HCT116 (cell line): ENCODE measurements at regions not wholly inside any gene's neighbourhood (a gene's known extent, or its start where the extent isn't known, plus 50 kb on each side); places are given as distances from the start of the nearest gene placed in this dataset.

Experiments
- ATAC-seq: fragments of 200-7000 bp; cut with Tn5 transposase; 2 replicates; pipeline ENCODE4 v1.9.1; 2020; ENCODE audit warnings: mild to moderate bottlenecking, moderate library complexity
- BruUV-seq: library from RNA; stranded (reverse); fragments of 400-500 nt; replicated peaks from 2 replicates; lab custom pipeline; 2021; lab: Mats Ljungman, UMichigan
- CTCF ChIA-PET: fragments of 300-600 bp; sonication (Branson Sonifier 250); formaldehyde crosslinking; loops from one replicate; lab custom pipeline; 2021; ENCODE audit warnings: antibody characterized with exemption; lab: Charles Lee
- POLR2A ChIA-PET: fragments of 300-600, 350-600 bp; sonication (Branson Sonifier 250); formaldehyde crosslinking; loops from one replicate; lab custom pipeline; 2021; ENCODE audit warnings: antibody characterized with exemption; lab: Charles Lee
- RAD21 ChIA-PET, 2 experiments: fragments of 300-600 bp; sonication (Branson Sonifier 250); formaldehyde crosslinking; loops; one replicate each; lab custom pipeline; 2023; ENCODE audit warnings: low total read pairs in 2 of 2; ENCODE audit not compliant: uncharacterized antibody in 2 of 2, unreplicated experiment in 2 of 2, low non-redundant PET in 1 of 2; lab: Charles Lee
- DNase-seq: peaks from one replicate; pipeline ENCODE4 v3.0.0-alpha.2; 2010; ENCODE audit warnings: low read depth, low spot score
- H2AFZ ChIP-seq: fragments of 200-600 bp; shearing (Covaris generic), sonication (generic); 2 replicates; pipeline ENCODE4 v1.6.1; 2017; ENCODE audit warnings: low read depth, mixed run types, mixed read lengths, antibody characterized with exemption, low read length; ENCODE audit not compliant: poor library complexity, severe bottlenecking
- H3K27ac ChIP-seq: 2 replicates; pipeline ENCODE4 v1.5.1; 2012; ENCODE audit warnings: low read depth, low read length
- H3K27me3 ChIP-seq: fragments of 200-600 bp; sonication (generic); 2 replicates; pipeline ENCODE4 v1.6.1; 2016; ENCODE audit warnings: mixed run types, low read length, mixed read lengths; ENCODE audit not compliant: insufficient read depth
- H3K36me3 ChIP-seq, 2 experiments: fragments of 200-500 bp in 1 of 2; fragments of 200-600 bp in 1 of 2; sonication (Bioruptor generic) in 1 of 2; sonication (generic) in 1 of 2; 2 replicates each; pipeline versions ENCODE4 v1.5.1 to v1.6.1; 2014 to 2016; ENCODE audit warnings: low read length in 2 of 2, inconsistent platforms in 1 of 2, mixed read lengths in 1 of 2, mixed run types in 1 of 2; ENCODE audit not compliant: insufficient read depth in 2 of 2, control insufficient read depth in 1 of 2
- H3K4me1 ChIP-seq, 2 experiments: fragments of 200-600 bp in 1 of 2; sonication (generic) in 1 of 2; 2 replicates each; pipeline versions ENCODE4 v1.5.1 to v1.6.1; 2012 to 2017; ENCODE audit warnings: low read length in 2 of 2, inconsistent platforms in 1 of 2, mild to moderate bottlenecking in 1 of 2, mixed read lengths in 1 of 2, mixed run types in 1 of 2, moderate library complexity in 1 of 2; ENCODE audit not compliant: insufficient read depth in 2 of 2, control insufficient read depth in 1 of 2
- H3K4me2 ChIP-seq: fragments of 200-600 bp; sonication (generic); 2 replicates; pipeline ENCODE4 v1.6.1; 2017; ENCODE audit warnings: mixed run types, low read length, mixed read lengths
- H3K4me3 ChIP-seq, 2 experiments: fragments of 200-600 bp in 1 of 2; sonication (generic) in 1 of 2; replicated peaks in 1 of 2; 2 replicates each; pipeline ENCODE4 v1.5.1; 2011 to 2016; ENCODE audit warnings: low read length in 2 of 2, control low read depth in 1 of 2, low read depth in 1 of 2, mild to moderate bottlenecking in 1 of 2, mixed read lengths in 1 of 2, mixed run types in 1 of 2
- H3K79me2 ChIP-seq: fragments of 200-600 bp; sonication (generic); 2 replicates; pipeline ENCODE4 v1.6.1; 2017; ENCODE audit warnings: mild to moderate bottlenecking, mixed run types, low read length, moderate library complexity, mixed read lengths; ENCODE audit not compliant: insufficient read depth
- H3K9ac ChIP-seq: fragments of 200-600 bp; sonication (generic); 2 replicates; pipeline ENCODE4 v1.6.1; 2016; ENCODE audit warnings: low read length, mixed read lengths
- H3K9me2 ChIP-seq: fragments of 200-600 bp; sonication (generic), shearing (Covaris generic); 2 replicates; pipeline ENCODE4 v1.6.1; 2017; ENCODE audit warnings: mixed run types, mild to moderate bottlenecking, moderate library complexity; ENCODE audit not compliant: insufficient read depth
- H3K9me3 ChIP-seq, 2 experiments: fragments of 200-500 bp in 1 of 2; fragments of 200-600 bp in 1 of 2; sonication (Bioruptor generic) in 1 of 2; sonication (generic) in 1 of 2; 2 replicates each; pipeline ENCODE4 v1.6.1; 2014 to 2017; ENCODE audit warnings: low read length in 2 of 2, mixed read lengths in 2 of 2, inconsistent platforms in 1 of 2, low read depth in 1 of 2, mild to moderate bottlenecking in 1 of 2, mixed run types in 1 of 2, moderate library complexity in 1 of 2; ENCODE audit not compliant: control insufficient read depth in 1 of 2, insufficient read depth in 1 of 2
- H4K20me1 ChIP-seq: fragments of 200-600 bp; sonication (generic), shearing (Covaris generic); 2 replicates; pipeline ENCODE4 v1.6.1; 2017; ENCODE audit warnings: mixed run types, mild to moderate bottlenecking, moderate library complexity; ENCODE audit not compliant: insufficient read depth
- CBX3 ChIP-seq: IDR thresholded peaks from 2 replicates; pipeline ENCODE4 v1.6.1; 2012; ENCODE audit warnings: low read depth
- EGR1 ChIP-seq: IDR thresholded peaks from 2 replicates; pipeline ENCODE4 v1.6.1; 2012; ENCODE audit warnings: low read depth
- ELF1 ChIP-seq: IDR thresholded peaks from 2 replicates; pipeline ENCODE4 v1.6.1; 2012; ENCODE audit warnings: low read depth, borderline replicate concordance
- EZH2 ChIP-seq: fragments of 200-600 bp; sonication (generic); IDR thresholded peaks from 2 replicates; pipeline ENCODE4 v1.6.1; 2017; ENCODE audit warnings: antibody characterized with exemption, mixed run types
- FOSL1 ChIP-seq: IDR thresholded peaks from 2 replicates; pipeline ENCODE4 v1.6.1; 2012; ENCODE audit warnings: low read depth
- RAD21 ChIP-seq: IDR thresholded peaks from 2 replicates; pipeline ENCODE4 v1.6.1; 2012; ENCODE audit warnings: low read depth, mild to moderate bottlenecking
- YY1 ChIP-seq: IDR thresholded peaks from 2 replicates; pipeline ENCODE4 v1.6.1; 2011; ENCODE audit warnings: low read length, low read depth, moderate library complexity, mild to moderate bottlenecking; ENCODE audit not compliant: insufficient replicate concordance; ENCODE audit errors: extremely low read depth
- ZFX ChIP-seq: fragments of 450-650 bp; IDR thresholded peaks from 2 replicates; pipeline ENCODE4 v1.6.1; 2017
- ZNF274 ChIP-seq: fragments of 200-500 bp; sonication (Bioruptor generic); IDR thresholded peaks from 2 replicates; pipeline ENCODE4 v1.6.1; 2014; ENCODE audit warnings: mild to moderate bottlenecking, low read depth, low read length, inconsistent platforms
- intact Hi-C: fragments of 100-400 bp; cut with micrococcal nuclease; formaldehyde crosslinking; loops from 2 replicates; pipeline ENCODE4 v1.10.0; 2022
- TF ChIP-seq, protein P1 (sequence below): IDR thresholded peaks from 2 replicates; pipeline ENCODE4 v1.6.1; 2011; ENCODE audit warnings: mild to moderate bottlenecking, low read length, moderate library complexity; ENCODE audit not compliant: insufficient replicate concordance; ENCODE audit errors: extremely low read depth

DNA sequence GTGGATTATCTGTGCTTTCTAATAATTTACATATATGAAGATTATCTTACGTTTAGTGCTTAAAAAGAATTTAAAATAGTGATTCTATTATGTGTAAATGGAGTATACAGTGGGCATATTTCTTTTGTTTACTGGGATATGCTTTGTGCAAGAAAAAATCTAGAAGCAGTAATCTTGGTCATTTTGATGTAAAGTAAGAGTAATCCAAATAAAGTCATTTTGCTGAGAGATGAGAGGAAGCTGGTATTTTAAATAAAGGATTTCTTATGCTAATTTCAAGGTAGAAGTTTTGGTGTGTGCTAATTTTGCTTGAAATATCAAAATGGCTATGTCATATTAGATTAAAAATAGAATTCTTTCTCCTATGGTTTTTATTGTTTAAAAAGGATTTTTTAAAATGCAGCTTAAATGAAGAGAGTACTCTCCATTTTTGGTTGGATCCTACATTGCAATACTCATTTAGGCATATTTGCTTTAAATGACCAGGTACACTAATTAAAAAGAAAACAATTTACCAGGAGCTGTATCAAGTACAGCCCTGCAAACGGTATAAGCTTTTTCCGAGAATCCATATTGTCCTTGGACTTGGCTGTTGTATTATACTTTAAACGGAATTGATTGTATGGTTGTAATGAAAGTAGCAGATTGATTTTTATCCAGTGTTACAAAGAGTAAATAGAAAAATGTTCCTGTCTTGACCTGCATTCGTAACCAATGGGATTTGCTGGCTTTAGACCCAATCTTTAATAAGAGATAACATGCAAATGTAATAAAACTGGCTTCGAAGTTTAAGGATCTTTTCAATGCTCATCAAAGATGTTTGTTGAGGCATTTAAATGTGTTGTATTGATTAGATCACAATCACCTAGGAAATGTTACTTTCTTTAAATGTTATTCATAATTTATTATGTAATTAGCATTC, 574.7 kb downstream of the USP25 start:
- intact Hi-C loops: no loop called here
- Histone ChIP-seq H3K9me3 (peaks cover 7 to 19% of the 10 kb centered on the region in 2 experiments; a peak in 3 of 4 replicates), H3K9me2 (no peaks in the 10 kb centered on the region), H3K36me3 (no peaks in the 10 kb centered on the region), H3K27ac (no peak overlapping the region), H3K4me1 (no peaks in the 10 kb centered on the region), H3K27me3 (no peaks in the 10 kb centered on the region), H3K4me2 (no peak overlapping the region), H3K9ac (no peak overlapping the region), H2AFZ (no peak overlapping the region), H4K20me1 (no peaks in the 10 kb centered on the region), H3K4me3 (no peak overlapping the region), H3K79me2 (no peaks in the 10 kb centered on the region)
- no TSS peak for BruUV-seq
- CTCF ChIA-PET: no interaction called here
- POLR2A ChIA-PET: no interaction called here
- DNase-seq: no peak
- TF ChIP-seq ELF1 (no peak), FOSL1 (no peak), EGR1 (no peak), ZFX (no peak), EZH2 (no peak)
- RAD21 ChIA-PET: no interaction called here
- no peak for ATAC-seq

DNA sequence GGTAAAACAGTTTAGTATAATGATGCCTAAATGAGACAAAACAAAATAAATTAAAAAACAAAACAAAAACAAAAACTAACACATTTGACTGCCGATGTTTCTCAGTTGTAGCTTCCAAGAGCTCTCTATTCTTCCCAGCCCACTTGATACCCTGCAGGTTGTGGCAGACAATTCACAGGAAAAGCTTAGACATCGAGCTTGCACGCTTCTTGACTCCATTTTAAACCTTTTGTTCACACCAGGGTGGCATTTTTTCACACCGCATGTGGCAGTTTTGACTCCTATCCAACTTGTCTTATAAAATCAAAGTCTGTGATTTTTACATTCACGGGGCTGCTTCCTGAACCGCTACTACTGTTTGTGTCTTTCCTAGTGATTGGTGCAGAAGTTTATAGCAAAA, 575.9 kb downstream of the USP25 start:
- H3K27ac ChIP-seq: no peak overlapping the region
- peaks cover 6 to 17% of the 10 kb centered on the region in 2 experiments; a peak in 3 of 4 replicates for H3K9me3 ChIP-seq
- H4K20me1 ChIP-seq: no peaks in the 10 kb centered on the region
- H3K4me3 ChIP-seq: no peak overlapping the region
- no peak overlapping the region for H3K9ac ChIP-seq
- H3K9me2 ChIP-seq: no peaks in the 10 kb centered on the region
- H3K79me2 ChIP-seq: no peaks in the 10 kb centered on the region
- no peak overlapping the region for H2AFZ ChIP-seq
- ATAC-seq (no peak), DNase-seq (no peak)
- no peaks in the 10 kb centered on the region for H3K27me3 ChIP-seq
- TF ChIP-seq RAD21 (no peak), ZNF274 (no peak), ELF1 (no peak), CBX3 (no peak), YY1 (no peak)
- TF ChIP-seq, protein P1, sequence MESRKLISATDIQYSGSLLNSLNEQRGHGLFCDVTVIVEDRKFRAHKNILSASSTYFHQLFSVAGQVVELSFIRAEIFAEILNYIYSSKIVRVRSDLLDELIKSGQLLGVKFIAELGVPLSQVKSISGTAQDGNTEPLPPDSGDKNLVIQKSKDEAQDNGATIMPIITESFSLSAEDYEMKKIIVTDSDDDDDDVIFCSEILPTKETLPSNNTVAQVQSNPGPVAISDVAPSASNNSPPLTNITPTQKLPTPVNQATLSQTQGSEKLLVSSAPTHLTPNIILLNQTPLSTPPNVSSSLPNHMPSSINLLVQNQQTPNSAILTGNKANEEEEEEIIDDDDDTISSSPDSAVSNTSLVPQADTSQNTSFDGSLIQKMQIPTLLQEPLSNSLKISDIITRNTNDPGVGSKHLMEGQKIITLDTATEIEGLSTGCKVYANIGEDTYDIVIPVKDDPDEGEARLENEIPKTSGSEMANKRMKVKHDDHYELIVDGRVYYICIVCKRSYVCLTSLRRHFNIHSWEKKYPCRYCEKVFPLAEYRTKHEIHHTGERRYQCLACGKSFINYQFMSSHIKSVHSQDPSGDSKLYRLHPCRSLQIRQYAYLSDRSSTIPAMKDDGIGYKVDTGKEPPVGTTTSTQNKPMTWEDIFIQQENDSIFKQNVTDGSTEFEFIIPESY: no peak
- H3K4me2 ChIP-seq: no peak overlapping the region
- POLR2A ChIA-PET: no interaction called here
- intact Hi-C loops: no loop called here
- H3K36me3 ChIP-seq: no peaks in the 10 kb centered on the region
- CTCF ChIA-PET: no interaction called here
- RAD21 ChIA-PET: no interaction called here
- H3K4me1 ChIP-seq: no peaks in the 10 kb centered on the region
- BruUV-seq: no TSS peak
